Gastroesophageal sphincter (tissue), 3 donors: ENCODE measurements at regions not wholly inside any gene's neighbourhood (a gene's known extent, or its start where the extent isn't known, plus 50 kb on each side); places are given as distances from the start of the nearest gene placed in this dataset.

Source experiments
- POLR2AphosphoS5 ChIP-seq: sonication (generic); formaldehyde crosslinking; IDR thresholded peaks from one replicate; pipeline ENCODE4 v1.6.1; 2017; ENCODE audit warnings: antibody characterized with exemption
- TF ChIP-seq, protein P1 (sequence below), 4 experiments: fragments of 200-600 bp in 2 of 4; fragments of 450-650 bp in 2 of 4; sonication (generic) in 1 of 4; IDR thresholded peaks; one replicate each; pipeline ENCODE4 v1.5.1; 2017 to 2019; ENCODE audit warnings: antibody characterized with exemption in 4 of 4, mild to moderate bottlenecking in 2 of 4, moderate library complexity in 2 of 4

DNA sequence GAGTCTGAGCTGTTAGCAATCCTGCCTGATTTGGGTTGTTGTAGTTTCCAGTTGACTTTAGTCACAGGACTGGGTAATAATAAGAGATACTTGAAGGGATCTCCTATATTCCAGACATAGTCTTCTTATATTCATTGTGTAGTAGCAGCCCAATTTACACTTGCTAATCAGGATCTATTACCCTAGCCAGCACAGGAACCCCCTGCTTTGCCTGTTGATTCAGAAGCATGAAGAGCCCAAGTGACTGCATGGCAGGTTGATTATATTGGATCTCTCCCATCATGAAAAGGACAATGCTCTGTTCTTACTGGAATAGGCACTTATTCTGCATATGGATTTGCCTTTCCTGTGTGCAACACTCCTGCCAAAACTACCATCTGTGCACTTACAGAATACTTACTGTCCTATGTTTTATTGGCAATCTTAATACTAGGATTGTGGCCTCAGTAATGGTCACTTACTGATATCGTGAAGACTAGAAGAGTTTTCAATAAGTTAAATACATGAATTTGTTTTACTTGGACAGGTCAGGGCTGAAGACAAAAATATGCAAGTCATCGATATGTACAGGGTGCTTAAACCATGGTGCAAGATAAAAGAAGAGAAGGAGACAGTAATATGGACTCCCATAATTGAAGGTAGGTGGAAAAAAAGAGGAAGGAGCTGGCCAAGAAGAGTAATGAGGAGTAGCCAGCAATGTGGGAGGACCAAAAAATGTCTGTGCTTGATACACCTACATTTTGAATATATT lies 304.1 kb downstream of the MCTP2 start:
- TF ChIP-seq, protein P1, sequence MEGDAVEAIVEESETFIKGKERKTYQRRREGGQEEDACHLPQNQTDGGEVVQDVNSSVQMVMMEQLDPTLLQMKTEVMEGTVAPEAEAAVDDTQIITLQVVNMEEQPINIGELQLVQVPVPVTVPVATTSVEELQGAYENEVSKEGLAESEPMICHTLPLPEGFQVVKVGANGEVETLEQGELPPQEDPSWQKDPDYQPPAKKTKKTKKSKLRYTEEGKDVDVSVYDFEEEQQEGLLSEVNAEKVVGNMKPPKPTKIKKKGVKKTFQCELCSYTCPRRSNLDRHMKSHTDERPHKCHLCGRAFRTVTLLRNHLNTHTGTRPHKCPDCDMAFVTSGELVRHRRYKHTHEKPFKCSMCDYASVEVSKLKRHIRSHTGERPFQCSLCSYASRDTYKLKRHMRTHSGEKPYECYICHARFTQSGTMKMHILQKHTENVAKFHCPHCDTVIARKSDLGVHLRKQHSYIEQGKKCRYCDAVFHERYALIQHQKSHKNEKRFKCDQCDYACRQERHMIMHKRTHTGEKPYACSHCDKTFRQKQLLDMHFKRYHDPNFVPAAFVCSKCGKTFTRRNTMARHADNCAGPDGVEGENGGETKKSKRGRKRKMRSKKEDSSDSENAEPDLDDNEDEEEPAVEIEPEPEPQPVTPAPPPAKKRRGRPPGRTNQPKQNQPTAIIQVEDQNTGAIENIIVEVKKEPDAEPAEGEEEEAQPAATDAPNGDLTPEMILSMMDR (IDR thresholded peaks at IDR 0.05), result no peak
- no peak for TF ChIP-seq POLR2AphosphoS5
